ENCODE measurements at regions not wholly inside any gene's neighbourhood (a gene's known extent, or its start where the extent isn't known, plus 50 kb on each side); places are given as distances from the start of the nearest gene placed in this dataset.
A peak's percentile ranks its signal among the peaks of the same experiment; 100 is the strongest.

GRCh38 chr6:14690120-14691056 is 555.5 kb upstream of the JARID2 start:
- DNase-seq, result no peak

- DNase-seq, result no peak
Measured at GRCh38 chr6:14692208-14692607, 553.7 kb upstream of the JARID2 start.

DNA sequence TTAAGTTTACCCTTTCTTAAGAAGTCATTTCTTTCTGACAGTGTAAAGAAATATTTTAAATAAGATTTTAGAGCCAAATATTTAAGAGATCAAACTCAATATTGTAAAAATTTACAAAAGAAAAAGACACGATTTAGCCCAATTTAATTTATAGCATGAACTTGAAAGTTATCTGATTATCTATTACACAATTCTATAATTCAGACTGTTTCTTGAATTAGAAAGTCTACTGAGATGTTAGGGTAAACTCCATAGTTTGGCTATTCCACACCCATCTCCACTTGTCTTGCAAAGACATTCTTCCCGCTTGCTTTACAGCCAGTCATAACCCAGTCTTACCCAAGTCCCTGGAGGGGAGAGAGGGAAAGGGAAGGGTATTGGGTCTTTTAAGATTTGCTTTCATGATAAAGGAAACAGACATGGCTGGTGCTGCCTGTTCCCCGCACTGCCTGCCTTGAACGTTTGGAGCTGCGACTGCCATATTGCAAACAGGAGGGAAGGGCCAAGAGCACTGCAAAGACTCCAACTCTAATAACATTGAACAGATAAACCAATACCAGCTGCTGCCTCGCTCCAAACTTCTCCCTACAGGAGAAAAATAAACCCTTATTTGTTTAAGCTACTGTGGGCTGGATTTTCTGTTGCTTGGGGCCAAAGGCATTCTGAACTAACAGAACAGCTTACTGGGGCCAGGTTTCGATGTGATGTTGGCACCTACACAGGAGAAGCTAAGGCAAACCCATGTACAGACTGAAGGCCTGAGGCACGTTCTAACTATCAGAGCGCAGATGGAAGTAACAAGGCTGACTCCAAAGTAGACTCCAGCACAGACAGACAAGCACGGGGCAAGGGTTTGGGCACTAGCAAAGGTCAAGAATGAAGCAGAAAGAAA is 552.3 kb upstream of the JARID2 start:
- no peak for DNase-seq

- DNase-seq, result no peak
Measured at GRCh38 chr6:14694308-14694707, 551.6 kb upstream of the JARID2 start.

DNA sequence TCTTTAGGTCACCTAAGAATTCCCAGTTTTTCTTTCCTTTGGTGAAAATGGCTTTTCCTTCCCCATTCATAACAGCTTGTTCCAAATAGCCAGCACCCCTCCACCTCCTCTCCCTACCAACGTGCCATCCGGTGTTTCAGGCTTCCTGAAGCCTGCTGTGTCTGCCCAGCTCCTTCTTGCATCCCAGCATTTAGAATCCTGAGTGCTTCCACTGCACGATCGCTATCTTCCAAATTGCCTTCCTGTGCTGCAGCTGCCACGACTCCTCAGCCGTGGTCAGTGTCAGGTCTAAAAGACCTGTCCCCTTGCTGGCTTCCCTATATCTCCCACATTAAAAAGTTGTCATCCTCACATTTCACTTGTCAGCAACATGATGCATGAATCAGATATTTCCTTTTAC is 550.3 kb upstream of the JARID2 start:
- DNase-seq, result no peak

- DNase-seq, result no peak
Measured at GRCh38 chr6:14696367-14696766, 549.5 kb upstream of the JARID2 start.

DNA sequence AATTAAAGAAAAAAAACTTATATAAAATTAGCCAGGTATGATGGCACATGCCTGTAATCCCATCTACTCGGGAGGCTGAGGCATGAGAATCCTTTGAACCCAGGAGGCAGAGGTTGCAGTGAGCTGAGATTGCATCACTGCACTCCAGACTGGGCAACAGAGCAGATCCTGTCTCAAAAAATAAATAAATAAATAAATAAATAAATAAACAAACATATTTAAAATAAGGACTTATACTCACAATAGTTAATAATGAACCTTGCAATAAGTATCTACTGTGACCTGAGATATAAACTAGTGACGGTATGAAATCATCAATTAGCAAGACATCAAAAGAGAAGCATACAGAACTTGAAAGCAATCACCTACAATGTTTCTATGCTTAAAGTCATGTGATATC is 548.4 kb upstream of the JARID2 start:
- DNase-seq, result no peak

GRCh38 chr6:14699803-14700601 is 545.9 kb upstream of the JARID2 start:
- DNase-seq, result no peak

DNA sequence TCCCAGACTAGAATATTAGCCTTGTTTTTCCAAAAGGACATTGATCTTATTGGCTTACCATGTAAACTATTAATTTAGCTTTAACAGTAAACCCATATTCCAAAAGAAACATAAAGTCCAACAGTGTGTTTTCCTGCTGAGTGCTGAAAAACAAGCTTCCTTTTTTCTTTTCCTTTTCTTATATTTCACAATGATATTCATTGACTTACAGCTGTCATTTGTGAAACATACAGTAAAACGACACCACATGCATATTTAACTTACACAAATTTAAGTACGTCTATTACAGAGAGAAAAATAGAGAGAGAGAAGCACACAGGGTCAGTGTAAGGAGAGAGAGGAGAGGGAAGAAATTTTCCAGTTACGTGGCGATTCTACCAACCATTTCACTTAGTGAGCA is 543.9 kb upstream of the JARID2 start:
- DNase-seq, result no peak

- no peak for DNase-seq
Measured at GRCh38 chr6:14702678-14703077, 543.2 kb upstream of the JARID2 start.

- no peak for DNase-seq
Measured at GRCh38 chr6:14703586-14703985, 542.3 kb upstream of the JARID2 start.

DNA sequence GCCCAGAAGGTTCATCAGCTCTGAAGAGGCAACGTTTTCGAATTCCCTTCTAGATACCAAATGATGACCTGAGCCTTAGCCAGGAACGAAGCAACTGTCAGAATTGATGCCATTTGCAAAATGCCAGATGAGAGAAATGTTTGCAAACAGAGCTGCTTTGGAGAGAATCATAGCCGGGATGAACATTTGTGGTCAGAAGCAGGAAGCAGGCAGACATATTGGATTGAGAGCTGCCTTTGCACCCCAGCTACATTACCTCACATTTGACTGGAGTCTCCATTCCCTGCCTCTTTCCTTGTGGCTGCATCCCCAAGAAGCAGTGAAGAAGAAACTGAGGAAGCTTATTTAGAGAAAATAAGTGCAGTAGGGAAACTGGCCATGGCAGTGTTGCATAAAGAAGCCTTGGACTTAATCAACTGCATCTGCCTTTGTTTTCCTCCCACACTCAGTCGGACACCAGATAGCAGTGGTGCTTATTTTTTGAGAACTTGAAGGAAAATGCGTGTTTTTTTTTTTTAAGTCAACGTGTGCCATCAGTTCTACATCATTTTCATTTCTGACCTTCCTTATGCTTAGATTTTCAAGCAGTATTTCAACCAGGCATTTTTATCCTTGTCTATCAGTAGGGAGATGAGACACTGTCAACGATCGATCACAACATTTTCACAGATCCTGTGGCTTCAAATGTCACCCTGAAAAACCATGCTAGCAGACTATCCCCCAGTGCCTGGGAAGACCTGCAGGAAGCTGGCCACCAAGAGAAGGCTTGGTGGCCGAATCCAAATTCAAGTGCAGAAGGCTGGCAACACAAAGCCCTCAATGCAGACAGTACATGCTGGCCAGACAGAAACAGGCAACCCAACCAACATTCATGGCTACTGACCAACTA is 541.2 kb upstream of the JARID2 start:
- DNase-seq, result no peak

DNA sequence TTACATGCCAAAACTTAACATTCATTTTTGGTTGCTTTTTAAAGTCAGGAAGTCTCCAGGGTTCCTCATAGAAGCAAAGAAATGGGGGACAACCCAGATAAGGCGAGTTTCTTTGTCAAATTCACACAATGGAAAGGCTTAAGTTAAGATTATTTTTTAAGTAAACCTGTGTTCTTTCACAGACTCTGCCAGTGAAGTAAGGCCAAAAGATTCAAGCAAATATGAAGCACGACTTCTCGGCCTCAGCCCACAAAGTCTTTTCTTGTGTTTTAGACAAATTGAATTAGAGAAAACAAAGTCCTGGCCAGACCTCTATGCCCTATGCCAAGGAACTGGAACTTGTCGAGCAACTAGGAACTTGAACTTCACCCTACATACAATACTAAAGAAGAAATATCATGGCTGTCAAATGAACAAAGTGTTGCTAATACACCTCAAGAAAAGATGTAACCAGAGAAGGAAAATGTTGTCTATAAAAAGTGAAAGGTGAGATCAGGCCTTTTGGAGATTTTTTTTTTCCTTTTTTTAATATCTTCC is 540.0 kb upstream of the JARID2 start:
- DNase-seq, result no peak

- DNase-seq, result peak; percentile 51
Measured at GRCh38 chr6:14706378-14706929, 539.4 kb upstream of the JARID2 start.

GRCh38 chr6:14707276-14707675 is 538.6 kb upstream of the JARID2 start:
- DNase-seq, result no peak

DNA sequence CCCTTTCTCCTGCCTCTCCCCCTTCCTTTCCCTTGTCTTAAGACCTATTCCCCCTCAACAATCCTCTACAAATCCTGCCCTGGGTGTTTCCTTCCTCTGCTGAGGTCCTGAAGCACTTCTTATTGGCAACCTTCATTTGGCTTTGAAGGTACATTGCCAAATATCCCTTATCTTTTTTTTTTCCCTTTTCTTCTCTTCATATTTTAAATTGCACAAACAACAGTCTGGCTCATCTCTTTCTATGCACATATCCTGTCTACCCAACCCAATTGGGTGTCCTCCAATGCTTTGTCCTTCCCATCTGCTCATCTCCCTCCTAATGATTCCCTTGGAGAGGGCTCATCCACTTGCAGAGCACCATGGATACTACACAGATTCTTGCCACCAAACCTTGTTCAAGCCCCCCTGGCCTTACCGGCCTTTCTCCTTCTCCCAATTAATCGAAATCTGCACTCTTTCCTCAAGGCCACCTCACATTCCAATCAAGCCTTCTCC is 537.9 kb upstream of the JARID2 start:
- DNase-seq, result no peak

DNA sequence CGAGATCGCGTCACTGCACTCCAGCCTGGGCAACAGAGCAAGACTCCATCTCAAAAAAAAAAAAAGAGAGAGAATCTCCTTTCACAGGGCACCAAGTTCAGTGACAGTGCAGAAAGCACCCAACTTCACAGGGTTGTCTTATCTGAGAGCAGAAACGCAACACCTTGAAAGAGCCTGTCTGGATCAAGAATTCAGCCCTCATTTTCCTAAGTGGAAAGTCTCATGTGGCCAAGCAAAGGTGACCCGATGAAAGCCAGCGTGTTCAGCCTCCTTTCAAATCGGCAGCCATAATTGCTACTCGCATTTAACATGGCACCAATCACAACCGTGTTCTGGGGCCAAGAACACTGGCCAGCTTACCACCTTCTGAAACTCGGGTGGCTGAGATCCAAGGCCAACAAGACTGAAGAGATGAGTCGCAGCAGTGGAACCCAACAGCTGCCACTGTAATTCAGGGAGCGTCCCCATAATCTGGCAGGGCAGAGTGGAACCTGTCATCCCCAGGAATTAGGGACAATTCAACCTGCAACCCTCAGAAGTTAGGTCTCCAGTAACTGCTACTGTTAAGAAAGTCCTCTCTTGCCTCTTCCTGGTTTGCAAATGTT is 536.7 kb upstream of the JARID2 start:
- no peak for DNase-seq

DNA sequence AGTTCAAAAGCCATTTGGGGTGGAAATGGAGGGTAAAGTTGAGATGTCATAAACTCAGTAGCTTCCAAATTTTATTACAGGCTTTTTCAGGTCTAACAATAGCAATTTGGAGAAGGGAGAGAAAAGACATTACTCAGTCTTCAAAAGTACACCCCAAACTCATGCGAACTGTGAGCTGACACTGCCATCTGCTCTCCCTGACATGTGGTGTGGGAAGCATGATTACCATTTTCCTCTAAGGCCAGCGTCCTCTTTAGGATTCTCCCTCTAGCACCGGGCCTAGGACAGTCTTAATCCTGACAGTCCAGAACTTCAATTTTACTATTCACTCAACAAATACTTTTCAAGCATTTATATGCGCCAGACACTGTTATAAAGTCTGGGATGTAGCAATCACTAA is 536.0 kb upstream of the JARID2 start:
- no peak for DNase-seq

DNA sequence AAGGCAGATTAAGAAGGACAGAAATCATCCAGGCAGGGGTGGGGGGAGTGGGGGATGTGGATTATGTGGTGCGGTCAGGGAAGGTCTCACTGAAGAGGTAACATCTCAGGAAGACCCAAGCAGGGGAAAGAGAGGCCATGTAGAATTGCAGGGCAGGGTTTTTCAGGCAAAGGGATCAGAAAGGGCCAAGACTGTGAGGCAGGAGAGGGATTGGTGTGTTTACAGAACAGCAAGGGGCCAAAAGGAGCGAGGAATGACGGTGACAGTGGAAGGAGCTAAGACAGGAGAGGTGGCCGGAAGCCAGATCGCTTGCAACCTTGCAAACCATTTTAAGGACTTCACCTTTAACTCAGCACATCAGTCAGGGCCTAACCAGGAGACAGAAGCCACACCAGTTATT is 535.4 kb upstream of the JARID2 start:
- DNase-seq, result no peak

- DNase-seq, result peak; percentile 85
Measured at GRCh38 chr6:14711056-14711703, 534.7 kb upstream of the JARID2 start.
